BJ (cell line): ENCODE measurements at regions not wholly inside any gene's neighbourhood (a gene's known extent, or its start where the extent isn't known, plus 50 kb on each side); places are given as distances from the start of the nearest gene placed in this dataset.
"Not testable (repeated sequence)": the region's sequence is repeated elsewhere in the genome, so short reads cannot be mapped to it uniquely, and the experiment has no call there.

Experiments used
- CTCF ChIA-PET: fragments of 350-600 bp; formaldehyde crosslinking; extraction: SDS; loops from one replicate; lab custom pipeline; 2021; ENCODE audit warnings: antibody characterized with exemption, inconsistent platforms; lab: Yijun Ruan, JAX
- POLR2A ChIA-PET: fragments of 300-600 bp; sonication (Branson Sonifier 250); formaldehyde crosslinking; extraction: SDS; loops from one replicate; lab custom pipeline; 2021; ENCODE audit warnings: antibody characterized with exemption; lab: Charles Lee
- DNase-seq: peaks from one replicate; pipeline ENCODE4 v3.0.0-alpha.2; 2011; ENCODE audit warnings: low read depth
- H3K27me3 ChIP-seq: 2 replicates; pipeline ENCODE4 v1.6.0; 2011; ENCODE audit warnings: low read length; ENCODE audit not compliant: control insufficient read depth, insufficient read depth
- H3K36me3 ChIP-seq: 2 replicates; pipeline ENCODE4 v1.5.1; 2011; ENCODE audit warnings: low read length; ENCODE audit not compliant: control insufficient read depth, insufficient read depth
- H3K4me3 ChIP-seq: 2 replicates; pipeline ENCODE4 v1.5.1; 2011; ENCODE audit warnings: low read depth, mild to moderate bottlenecking, control low read depth, low read length
- CTCF ChIP-seq: IDR thresholded peaks from 2 replicates; pipeline ENCODE4 v1.5.1; 2011; ENCODE audit warnings: low read depth, mild to moderate bottlenecking, control low read depth, inconsistent platforms, low read length, moderate library complexity; ENCODE audit not compliant: insufficient read depth

DNA sequence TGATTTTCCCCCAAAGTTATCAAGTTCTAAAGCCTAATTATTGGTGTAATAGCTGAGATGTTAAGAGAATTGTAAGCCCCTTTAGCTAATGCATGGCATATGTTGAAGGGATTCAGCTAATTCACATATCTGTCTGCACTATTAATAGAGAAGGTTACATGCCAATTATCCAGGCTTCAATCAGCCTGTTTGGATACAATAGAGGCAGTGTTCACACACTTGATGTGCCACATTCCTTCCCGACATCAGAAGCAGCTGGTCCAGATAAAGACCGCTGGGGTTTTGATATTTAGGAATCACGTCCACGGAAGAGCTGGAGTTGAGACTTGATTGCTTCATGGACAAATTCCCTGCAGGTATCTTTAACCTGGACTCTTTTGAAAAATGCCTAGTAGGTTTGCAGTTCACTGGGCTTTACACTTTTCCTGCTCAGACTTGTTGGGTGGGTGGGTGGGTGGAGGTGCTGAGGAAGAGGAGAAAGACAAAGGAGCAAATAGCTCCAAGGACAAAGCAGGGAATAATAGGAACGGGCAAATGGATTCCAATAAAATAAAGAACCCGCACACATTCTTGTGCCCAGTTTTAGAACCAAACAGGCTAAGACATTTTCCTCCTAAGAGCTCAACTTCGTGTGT, 142.6 kb upstream of the ZNF217 start:
- Histone ChIP-seq H3K36me3 (no peaks in the 10 kb centered on the region), H3K27me3 (no peaks in the 10 kb centered on the region), H3K4me3 (no peak overlapping the region)
- no peak for DNase-seq
- POLR2A ChIA-PET: interaction anchor here (0.6 to 1.2 kb wide), 4 partner anchors 13 to 178 kb away, joined by 3 read pairs; no protein-coding TSS in a partner anchor
- CTCF ChIA-PET: interaction anchor here (0.6 to 2.2 kb wide), 10 partner anchors 14 to 463 kb away, joined by 3 to 7 read pairs (median 3); no protein-coding TSS in a partner anchor
- TF ChIP-seq CTCF: no peak

DNA sequence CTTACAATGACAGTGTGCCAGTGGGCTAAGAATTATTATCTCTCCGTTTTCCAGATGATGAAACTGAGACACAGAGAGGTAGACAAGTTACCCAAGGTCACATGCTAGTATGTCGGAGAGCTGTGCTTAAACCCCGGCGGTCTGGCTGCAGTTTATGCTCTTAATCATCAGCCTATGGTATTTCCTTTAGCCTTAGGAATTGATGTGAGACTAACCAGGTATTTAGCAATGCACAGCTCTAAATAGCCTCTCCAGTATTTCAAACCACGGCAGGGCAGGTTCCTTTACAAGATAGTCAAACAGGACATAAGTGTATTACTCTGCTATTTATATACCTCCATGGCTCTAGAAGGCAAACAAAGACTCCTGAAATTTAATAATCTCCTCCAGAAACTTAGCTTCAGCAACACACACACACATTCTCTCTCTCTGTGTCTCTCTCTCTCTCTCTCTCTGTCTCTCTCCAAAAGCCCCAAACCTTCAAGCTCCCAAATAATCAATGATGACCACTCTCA, 142.0 kb upstream of the ZNF217 start:
- Histone ChIP-seq H3K36me3 (no peaks in the 10 kb centered on the region), H3K4me3 (no peak overlapping the region), H3K27me3 (no peaks in the 10 kb centered on the region)
- no peak for TF ChIP-seq CTCF
- POLR2A ChIA-PET: interaction anchor here (0.6 to 1.2 kb wide), 4 partner anchors 13 to 179 kb away, joined by 3 read pairs; no protein-coding TSS in a partner anchor
- CTCF ChIA-PET: interaction anchor here (0.8 to 2.2 kb wide), 6 partner anchors 14 to 158 kb away, joined by 3 to 7 read pairs (median 4); no protein-coding TSS in a partner anchor
- peak; percentile 87 for DNase-seq

DNA sequence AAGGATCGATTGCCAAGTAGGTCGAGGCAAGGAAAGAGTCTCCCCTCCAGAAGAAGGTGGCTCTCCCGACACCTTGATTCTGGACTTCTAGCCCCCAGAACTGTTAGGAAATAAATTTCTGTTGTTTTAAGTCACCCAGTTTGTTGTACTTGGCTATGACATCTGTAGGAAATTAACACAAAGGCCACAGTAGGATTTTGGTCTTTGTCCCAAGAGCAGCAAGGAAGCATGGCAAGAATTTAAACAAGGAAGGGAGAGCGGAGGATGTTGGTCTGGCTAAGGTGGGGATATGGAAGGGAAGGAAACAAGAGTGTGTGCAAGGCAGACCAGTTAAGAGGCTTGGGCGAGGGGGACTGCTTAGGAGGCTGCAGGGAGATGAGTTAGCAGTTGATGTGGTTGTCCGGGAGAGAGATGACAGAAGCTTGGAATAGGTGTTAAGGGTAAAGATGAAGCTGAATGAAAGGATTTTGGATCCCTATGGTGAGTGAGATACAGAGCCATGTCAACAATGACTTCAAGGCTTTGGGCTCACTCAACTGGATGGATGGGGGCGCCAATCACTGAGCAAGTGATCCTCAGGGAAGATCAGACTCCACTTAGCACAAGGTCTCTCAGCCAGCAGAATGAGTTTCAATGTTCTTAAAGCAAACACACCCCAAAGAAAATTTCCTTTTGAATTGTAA, 140.5 kb upstream of the ZNF217 start:
- no peaks in the 10 kb centered on the region for H3K27me3 ChIP-seq
- ChIA-PET POLR2A (no interaction called here), CTCF (interaction anchor here (0.6 kb wide), 1 partner anchor 9 kb away, joined by 3 read pairs; no protein-coding TSS in a partner anchor)
- H3K36me3 ChIP-seq: no peaks in the 10 kb centered on the region
- TF ChIP-seq CTCF: no peak
- no peak for DNase-seq
- H3K4me3 ChIP-seq: no peak overlapping the region

- H3K27me3 ChIP-seq: no peaks in the 10 kb centered on the region
- DNase-seq: no peak
- H3K4me3 ChIP-seq: no peak overlapping the region
- ChIA-PET POLR2A (no interaction called here), CTCF (no interaction called here)
- no peaks in the 10 kb centered on the region for H3K36me3 ChIP-seq
- TF ChIP-seq CTCF: no peak
Observed at GRCh38 chr20:53731595-53731994, 138.0 kb upstream of the ZNF217 start.

GRCh38 chr20:53728359-53728758, 134.7 kb upstream of the ZNF217 start:
- no peaks in the 10 kb centered on the region for H3K36me3 ChIP-seq
- no peak overlapping the region for H3K4me3 ChIP-seq
- CTCF ChIA-PET: no interaction called here
- POLR2A ChIA-PET: no interaction called here
- DNase-seq: no peak
- H3K27me3 ChIP-seq: no peaks in the 10 kb centered on the region
- no peak for TF ChIP-seq CTCF

- DNase-seq, POLR2A ChIA-PET, CTCF ChIA-PET, H3K27me3 ChIP-seq, H3K4me3 ChIP-seq, H3K36me3 ChIP-seq: not testable (repeated sequence)
Observed at GRCh38 chr20:53727239-53727638, 133.6 kb upstream of the ZNF217 start.
